ENCODE measurements at regions not wholly inside any gene's neighbourhood (a gene's known extent, or its start where the extent isn't known, plus 50 kb on each side); places are given as distances from the start of the nearest gene placed in this dataset.

DNA sequence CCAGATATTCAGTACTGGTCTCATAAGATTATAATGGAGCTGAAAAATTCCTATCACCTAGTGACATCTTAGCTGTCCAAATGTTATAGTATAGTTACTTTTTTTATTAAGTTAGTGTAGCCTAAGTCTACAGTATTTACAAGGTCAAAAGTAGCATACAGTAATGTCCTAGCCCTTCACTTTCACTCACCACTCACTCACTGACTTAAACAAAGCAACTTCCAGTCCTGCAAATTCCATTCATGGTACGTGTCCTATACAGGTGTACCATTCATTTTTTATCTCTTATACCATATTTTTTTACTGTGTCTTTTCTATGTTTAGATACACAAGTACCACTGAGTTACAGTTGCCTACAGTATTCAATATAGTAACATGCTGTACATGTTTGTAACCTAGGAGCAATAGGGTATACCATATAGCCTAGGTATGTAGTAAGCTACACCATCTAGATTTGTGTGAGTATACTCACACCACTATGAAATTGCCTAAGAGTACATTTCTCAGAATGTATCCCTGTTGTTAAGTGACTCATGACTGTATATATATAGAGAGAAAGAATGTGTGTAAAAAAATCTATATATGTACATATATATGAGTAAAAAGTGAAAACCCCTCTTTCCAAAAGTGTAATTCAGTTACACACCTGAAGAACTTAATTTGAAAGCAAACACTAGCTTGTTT, 234.8 kb upstream of the WWC1 start:
- no peak for DNase-seq (ENCODE audit: low spot score)

DNA sequence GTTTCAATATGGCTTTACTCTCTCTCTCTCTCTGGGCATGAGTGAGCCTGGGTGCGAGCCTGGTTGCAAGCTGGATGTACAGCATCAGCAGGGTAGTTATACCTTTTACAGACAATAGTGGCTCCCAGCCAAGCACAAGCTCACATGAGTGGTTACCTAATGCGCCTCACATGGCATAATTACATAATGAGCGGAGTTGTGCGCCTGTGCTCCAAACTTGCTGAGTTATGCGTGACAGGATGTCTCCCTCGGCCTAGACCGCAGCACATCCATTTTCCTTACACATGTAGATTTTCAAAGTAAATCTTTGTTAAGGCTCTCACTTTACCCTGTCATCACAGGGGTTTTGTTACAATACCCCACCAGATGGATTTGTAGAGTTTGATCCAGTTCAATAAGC, 233.5 kb upstream of the WWC1 start:
- no peak for DNase-seq (ENCODE audit: low spot score)

- no peak for DNase-seq (ENCODE audit: low spot score)
Measured at GRCh38 chr5:168059131-168059530, 232.3 kb upstream of the WWC1 start.

DNA sequence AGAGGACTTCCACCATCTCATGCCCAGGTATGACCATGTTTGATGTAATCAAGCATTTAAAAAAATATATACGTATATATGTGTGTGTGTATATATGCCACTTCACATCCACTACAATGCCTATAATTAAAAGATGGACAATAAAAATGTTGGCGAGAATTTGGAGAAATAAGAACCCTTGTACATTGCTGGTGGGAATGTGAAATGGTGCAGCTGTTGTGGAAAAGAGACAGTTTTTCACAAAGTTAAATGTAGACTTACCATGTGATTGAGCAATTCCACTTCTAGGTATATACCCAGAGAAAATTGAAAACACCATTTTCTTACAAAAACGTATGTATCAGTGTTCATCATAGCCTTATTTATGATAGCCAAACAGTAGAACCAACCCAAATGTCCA, 229.2 kb upstream of the WWC1 start:
- no peak for DNase-seq (ENCODE audit: low spot score)

DNA sequence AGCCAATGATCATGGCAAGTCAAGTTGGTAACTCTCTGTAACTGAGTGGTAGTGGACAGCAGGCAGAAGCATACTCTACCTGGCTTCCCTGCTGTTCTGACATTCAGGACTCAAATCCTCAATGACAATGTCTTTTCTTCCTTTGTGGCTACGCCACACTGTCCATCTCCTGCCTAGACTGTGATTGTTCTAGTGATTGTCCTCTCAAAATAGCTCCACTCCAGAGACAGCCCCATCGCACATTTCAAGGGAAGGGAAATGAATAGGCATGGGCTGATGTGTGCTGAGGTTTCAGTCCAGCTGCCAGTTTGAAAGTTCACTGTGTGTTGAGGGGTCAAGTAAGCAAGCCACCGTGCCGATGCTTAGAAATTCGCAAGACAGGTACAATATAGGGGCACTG, 227.0 kb upstream of the WWC1 start:
- no peak for DNase-seq (ENCODE audit: low spot score)

DNA sequence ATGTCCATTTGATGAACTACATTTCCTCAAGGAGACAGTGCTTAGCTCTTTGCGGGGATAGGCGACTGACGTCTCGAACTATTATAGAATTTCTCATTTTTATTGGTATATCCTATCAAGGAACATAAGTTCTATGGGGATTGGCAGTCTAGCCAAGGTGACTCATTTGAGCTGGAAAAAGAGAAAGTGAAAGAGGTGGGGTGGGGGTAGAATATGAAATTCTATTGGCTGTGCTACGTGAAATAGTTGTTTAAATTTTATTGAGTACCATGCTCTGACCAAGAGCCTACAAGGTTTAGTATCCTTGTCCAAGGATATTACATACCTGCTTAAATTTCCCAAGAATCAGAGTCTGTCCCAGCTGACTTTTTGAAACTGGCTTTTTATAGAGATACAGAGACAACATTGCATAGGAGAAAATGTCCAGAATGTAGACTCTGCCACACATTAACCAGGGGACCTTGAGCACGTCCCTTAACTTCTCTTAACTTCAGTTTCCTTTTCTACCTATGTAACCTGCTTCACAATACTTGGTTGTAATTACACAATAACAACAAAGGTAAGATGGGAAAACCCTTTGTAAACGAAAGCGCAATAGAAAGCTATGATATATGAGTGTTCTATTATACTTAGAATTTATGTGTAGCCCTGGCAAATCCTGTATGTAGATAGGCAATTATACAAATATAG, 226.4 kb upstream of the WWC1 start:
- DNase-seq (ENCODE audit: low spot score), result no peak

GRCh38 chr5:168066536-168067208, 224.8 kb upstream of the WWC1 start:
- DNase-seq (ENCODE audit: low spot score), result peak; percentile 34

- DNase-seq (ENCODE audit: low spot score), result no peak
Measured at GRCh38 chr5:168070761-168071160, 220.7 kb upstream of the WWC1 start.

GRCh38 chr5:168072665-168073064, 218.8 kb upstream of the WWC1 start:
- DNase-seq (ENCODE audit: low spot score), result no peak

DNA sequence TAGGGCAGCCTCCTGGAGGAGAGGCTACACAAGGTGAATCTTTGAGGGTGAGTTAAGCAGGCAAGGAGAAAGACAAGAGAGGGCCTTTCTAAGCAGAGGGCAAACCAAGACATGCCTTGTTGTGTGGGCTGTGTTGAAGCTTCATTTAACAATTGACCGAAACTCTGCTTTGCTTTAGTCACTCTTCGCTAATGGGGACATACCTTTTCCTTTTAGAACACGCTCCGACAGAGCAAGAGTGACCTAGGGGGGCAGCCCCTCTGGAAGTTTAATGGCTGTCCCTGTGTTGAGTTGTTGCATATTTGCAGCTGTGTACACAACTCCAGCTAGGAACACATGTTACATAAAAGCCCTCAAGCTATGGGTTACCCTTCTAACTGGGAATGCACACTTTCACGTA, 218.1 kb upstream of the WWC1 start:
- DNase-seq (ENCODE audit: low spot score), result no peak

- DNase-seq (ENCODE audit: low spot score), result peak; percentile 68
Measured at GRCh38 chr5:168073991-168074800, 217.2 kb upstream of the WWC1 start.

GRCh38 chr5:168075387-168075786, 216.1 kb upstream of the WWC1 start:
- DNase-seq (ENCODE audit: low spot score), result no peak

DNA sequence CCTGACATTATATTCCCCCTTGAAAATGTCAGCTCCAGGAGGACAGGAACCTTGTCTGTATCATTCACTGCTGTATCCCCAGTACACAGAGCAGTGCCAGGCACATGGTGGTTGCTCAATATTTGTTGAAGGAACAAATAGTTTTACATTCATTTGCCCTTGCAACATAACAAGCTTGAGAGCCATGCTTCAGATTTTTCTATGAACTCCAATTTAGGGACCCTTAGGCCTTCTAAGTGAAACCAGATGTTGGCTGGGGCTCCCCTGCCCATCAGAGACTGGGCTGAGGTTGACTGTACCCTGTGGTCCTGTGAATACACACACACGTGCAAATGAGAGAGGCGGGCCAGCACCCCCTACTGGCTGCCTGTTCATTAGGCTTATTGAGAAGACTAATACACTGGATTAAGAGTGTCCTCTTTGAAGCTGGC, 214.9 kb upstream of the WWC1 start:
- peak; percentile 58 for DNase-seq (ENCODE audit: low spot score)

GRCh38 chr5:168085261-168086031, 206.0 kb upstream of the WWC1 start:
- DNase-seq (ENCODE audit: low spot score), result peak; percentile 61

DNA sequence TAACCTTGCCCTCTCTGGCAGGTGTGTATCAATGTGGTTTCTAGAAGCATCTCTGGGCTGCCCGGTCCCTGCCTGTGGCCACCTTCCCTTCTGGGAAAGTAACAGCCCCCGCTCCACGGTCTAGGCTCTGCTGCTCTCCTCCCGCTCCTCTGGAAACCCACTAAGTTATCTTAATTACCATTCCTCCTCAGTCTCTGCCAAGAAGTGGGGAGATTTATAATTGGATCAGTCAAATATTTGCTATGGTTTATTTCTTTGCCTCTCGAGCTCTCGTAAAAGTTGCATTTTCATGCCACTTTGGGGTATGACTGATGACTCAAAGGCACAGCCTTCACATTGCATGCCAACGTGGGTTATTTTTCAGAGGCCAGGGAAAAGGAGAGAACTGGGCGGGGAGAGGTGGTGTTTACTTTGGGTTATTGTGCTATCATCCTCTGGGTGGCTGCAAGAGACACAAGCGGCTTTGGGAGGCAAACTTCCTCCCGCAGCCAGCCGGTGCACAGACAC, 205.3 kb upstream of the WWC1 start:
- DNase-seq (ENCODE audit: low spot score), result peak; percentile 84

- peak; percentile 20 for DNase-seq (ENCODE audit: low spot score)
Measured at GRCh38 chr5:168086746-168087145, 204.7 kb upstream of the WWC1 start.

DNA sequence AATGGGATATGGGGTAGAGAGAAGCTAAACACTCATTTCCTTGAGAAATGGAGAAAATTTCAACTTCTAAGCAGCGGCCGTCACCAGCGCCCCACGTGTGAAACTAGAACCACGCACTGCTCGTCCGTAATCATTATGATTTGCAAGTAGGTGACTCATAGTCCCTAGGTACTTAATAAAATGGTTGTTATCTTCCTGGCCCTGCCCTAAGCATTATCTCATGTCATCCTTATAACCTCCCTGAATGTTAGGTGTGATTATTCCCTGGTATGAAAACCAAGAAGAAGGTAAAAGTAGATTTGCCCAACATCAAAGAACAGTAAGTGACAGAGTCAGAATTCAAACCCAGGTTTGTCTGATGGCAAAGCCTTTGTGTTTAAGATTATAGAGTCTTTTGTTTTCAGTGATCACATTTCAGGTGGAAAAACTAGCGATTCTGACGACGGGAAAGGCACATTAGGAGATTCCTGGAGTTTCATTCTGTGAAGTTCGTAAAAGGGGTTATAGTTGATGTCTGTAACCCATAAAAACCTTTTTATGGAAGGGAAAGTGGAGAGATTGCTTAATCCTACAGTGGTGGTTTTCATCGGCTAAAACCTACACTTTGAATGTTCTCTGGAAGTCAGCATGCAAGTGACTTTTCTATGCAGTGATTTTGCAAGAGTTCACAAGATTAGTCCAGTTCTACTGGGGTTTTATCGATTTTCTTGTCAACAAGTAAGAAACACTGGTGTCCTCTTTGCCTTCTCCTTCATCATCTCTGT, 202.9 kb upstream of the WWC1 start:
- no peak for DNase-seq (ENCODE audit: low spot score)

DNA sequence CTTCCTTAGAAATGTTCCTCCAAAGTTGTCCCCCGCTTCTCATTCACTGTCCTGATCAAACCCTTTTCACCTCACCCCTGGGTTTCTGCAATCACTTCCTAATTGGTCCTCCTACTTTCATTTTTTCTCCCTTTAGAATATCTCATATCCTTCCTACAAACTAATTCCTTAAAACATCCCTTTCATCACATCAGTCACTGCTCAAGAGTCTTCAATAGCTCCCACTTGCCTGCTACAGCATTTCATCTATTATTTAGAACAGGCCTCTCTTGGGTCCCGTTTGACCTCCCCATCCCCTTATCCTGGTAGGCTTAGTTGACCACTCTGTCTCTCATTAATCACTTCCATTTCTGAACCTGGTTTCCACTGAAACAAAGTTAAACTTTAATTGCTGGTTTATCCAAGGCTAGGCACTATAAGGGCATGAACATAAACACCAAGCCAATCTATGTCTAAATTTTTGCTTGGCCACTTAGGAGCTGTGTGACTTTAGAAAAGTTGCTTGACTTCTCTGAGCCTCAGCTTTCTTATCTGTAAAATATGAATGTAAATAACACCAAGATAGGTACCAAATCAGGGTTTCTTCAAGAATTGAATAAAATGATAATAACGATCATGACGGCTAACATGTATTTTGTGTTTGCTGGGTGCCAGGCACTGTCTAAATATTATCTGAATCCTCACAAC, 202.1 kb upstream of the WWC1 start:
- DNase-seq (ENCODE audit: low spot score), result no peak

DNA sequence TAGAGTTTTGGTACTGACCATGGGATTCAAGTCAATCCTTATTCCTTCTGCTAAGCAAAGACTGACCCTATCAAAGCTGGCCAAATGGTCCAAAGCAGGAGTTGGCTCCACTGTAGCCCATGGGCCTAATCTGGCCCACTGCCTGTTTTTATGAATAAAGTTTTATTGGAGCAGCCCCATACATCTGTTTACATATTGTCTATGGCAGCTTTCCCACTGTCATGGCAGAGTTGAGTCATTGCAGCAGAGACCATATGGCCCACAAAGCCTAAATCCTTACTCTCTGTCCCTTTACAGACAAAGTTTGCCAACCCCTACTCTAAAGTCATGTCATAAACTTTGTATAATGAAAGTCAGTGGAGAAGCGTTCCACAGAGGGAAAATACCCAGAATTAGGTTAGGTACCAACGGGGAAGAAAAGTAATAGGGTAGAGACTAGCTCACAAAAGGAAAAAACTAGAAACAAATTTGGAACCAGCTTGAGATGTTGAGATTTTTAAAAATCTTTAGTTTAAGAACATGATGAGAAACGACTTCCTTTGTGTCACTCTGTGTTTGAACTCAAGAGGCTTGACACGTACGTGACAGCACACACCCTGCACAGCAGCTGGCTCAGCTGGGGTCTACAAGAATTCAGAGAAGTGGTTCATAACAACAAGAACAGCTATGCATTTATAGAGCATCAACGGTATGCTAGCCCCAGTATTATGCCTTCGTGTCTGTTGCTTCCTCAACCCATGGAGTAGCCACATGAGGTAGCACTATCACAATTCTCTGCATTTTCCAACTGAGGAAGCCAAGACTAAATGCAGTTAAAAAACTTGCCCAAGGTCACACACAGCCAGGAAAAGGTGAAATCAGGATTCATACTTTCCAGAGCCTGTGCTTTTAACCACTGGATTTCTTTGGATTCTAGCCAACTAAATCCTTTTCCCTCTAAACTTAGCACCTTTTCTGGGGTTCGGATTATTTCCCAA, 198.9 kb upstream of the WWC1 start:
- DNase-seq (ENCODE audit: low spot score), result no peak

Measured in GM03348 (cell line).